ENCODE measurements at regions not wholly inside any gene's neighbourhood (a gene's known extent, or its start where the extent isn't known, plus 50 kb on each side); places are given as distances from the start of the nearest gene placed in this dataset.

DNA sequence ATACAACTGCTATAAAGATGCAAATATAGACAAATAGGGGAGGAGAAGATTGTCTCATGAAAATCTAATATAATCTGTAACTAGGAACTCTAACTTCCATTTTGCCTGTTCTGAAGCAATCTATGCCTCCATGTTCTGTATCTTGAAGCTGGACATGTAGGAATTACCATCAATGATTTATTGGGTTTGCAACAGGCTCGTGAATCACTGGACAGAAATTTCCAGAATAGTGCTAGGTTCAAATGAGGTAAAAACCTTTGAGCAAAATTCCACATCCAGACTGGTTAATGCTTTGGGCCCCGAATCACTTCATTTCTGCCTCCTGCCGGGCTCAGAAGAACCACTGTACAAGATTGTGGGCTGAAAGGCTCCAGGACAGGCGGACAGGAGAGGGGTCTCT is 110.7 kb upstream of the CTTNBP2NL start:
- 14% methylated on average over 4 of the region's 4 CpGs for WGBS (ENCODE audit: insufficient coverage, insufficient replicate concordance, low lambda C conversion rate, missing lambda C conversion rate)
- no TSS peak for BruUV-seq (replicated peaks)
- H3K4me2 ChIP-seq (ENCODE audit: control insufficient read depth, insufficient read depth): no peak overlapping the region
- no peak for FAIRE-seq
- no peak overlapping the region for H3K4me3 ChIP-seq
- no peak for ATAC-seq
- peaks cover 0 to 2% of the 10 kb centered on the region in 2 experiments; a peak in 2 of 4 replicates for H3K27me3 ChIP-seq (replicated peaks in 1 of 2; ENCODE audit: control insufficient read depth in 2 of 2, insufficient read depth in 2 of 2, low read length in 1 of 2)
- no peaks in the 10 kb centered on the region for H3K4me1 ChIP-seq (ENCODE audit: control insufficient read depth, insufficient read depth, low read length)
- ChIA-PET POLR2A (no interaction called here), RAD21 (ENCODE audit: unreplicated experiment) (no interaction called here), CTCF (interaction anchor here (1.4 kb wide), 1 partner anchor 12 kb away, joined by 3 read pairs; no protein-coding TSS in a partner anchor), SMC1A (ENCODE audit: uncharacterized antibody, unreplicated experiment) (interaction anchor here (0.8 kb wide), 1 partner anchor 85 kb away, joined by 3 read pairs; no protein-coding TSS in a partner anchor)
- H3K9ac ChIP-seq (ENCODE audit: control insufficient read depth, insufficient read depth, low read length): no peak overlapping the region
- no peaks in the 10 kb centered on the region for H3K36me3 ChIP-seq (ENCODE audit: control insufficient read depth in 2 of 2, insufficient read depth in 2 of 2, low read length in 1 of 2)
- H3K27ac ChIP-seq (ENCODE audit: control insufficient read depth, insufficient read depth): no peak overlapping the region
- intact Hi-C loops (cut with micrococcal nuclease; ENCODE audit: unreplicated experiment) (no loop called here), in situ Hi-C loops (cut with MboI) (no loop called here)
- TF ChIP-seq ESRRA (IDR thresholded peaks at IDR 0.05; ENCODE audit: low read length) (no peak), CREB1 (IDR thresholded peaks at IDR 0.05; ENCODE audit: low read depth) (no peak), NRF1 (conservative IDR thresholded peaks at IDR 0.05; ENCODE audit: low read depth, low read length) (no peak), EGR1 (IDR thresholded peaks at IDR 0.05; ENCODE audit: borderline replicate concordance in 1 of 2, low read depth in 2 of 2, low read length in 2 of 2) (no peak), SREBF2 (IDR thresholded peaks at IDR 0.05; ENCODE audit: low read length) (no peak), PKNOX1 (IDR thresholded peaks at IDR 0.05) (no peak), ASH2L (IDR thresholded peaks at IDR 0.05; ENCODE audit: borderline replicate concordance, low read depth) (no peak), CHD4 (IDR thresholded peaks at IDR 0.05) (no peak), GABPA (IDR thresholded peaks at IDR 0.05; ENCODE audit: low read depth) (no peak), HDAC6 (IDR thresholded peaks at IDR 0.05; ENCODE audit: unreplicated experiment) (no peak), RAD21 (IDR thresholded peaks at IDR 0.05; ENCODE audit: insufficient read depth, low read depth, low read length) (no peak), MXI1 (IDR thresholded peaks at IDR 0.05; ENCODE audit: low read depth, low read length) (no peak), CBX5 (IDR thresholded peaks at IDR 0.05; ENCODE audit: low read depth) (no peak)
- TF ChIP-seq, protein P1, sequence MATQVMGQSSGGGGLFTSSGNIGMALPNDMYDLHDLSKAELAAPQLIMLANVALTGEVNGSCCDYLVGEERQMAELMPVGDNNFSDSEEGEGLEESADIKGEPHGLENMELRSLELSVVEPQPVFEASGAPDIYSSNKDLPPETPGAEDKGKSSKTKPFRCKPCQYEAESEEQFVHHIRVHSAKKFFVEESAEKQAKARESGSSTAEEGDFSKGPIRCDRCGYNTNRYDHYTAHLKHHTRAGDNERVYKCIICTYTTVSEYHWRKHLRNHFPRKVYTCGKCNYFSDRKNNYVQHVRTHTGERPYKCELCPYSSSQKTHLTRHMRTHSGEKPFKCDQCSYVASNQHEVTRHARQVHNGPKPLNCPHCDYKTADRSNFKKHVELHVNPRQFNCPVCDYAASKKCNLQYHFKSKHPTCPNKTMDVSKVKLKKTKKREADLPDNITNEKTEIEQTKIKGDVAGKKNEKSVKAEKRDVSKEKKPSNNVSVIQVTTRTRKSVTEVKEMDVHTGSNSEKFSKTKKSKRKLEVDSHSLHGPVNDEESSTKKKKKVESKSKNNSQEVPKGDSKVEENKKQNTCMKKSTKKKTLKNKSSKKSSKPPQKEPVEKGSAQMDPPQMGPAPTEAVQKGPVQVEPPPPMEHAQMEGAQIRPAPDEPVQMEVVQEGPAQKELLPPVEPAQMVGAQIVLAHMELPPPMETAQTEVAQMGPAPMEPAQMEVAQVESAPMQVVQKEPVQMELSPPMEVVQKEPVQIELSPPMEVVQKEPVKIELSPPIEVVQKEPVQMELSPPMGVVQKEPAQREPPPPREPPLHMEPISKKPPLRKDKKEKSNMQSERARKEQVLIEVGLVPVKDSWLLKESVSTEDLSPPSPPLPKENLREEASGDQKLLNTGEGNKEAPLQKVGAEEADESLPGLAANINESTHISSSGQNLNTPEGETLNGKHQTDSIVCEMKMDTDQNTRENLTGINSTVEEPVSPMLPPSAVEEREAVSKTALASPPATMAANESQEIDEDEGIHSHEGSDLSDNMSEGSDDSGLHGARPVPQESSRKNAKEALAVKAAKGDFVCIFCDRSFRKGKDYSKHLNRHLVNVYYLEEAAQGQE (IDR thresholded peaks at IDR 0.05; ENCODE audit: low read depth, low read length): no peak
- TF ChIP-seq, protein P2, sequence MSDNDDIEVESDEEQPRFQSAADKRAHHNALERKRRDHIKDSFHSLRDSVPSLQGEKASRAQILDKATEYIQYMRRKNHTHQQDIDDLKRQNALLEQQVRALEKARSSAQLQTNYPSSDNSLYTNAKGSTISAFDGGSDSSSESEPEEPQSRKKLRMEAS (IDR thresholded peaks at IDR 0.05; ENCODE audit: low read depth, low read length): no peak
- H3K9me3 ChIP-seq (replicated peaks; ENCODE audit: control insufficient read depth, insufficient read depth, low read length): no peaks in the 10 kb centered on the region
- DNase-seq (ENCODE audit: low read depth, low spot score): no peak
- no peaks in the 10 kb centered on the region for H3K79me2 ChIP-seq (ENCODE audit: control insufficient read depth, insufficient read depth, low read length)
- H4K20me1 ChIP-seq (ENCODE audit: control insufficient read depth, insufficient read depth): no peaks in the 10 kb centered on the region
- H2AFZ ChIP-seq (ENCODE audit: control insufficient read depth, low read depth, low read length): no peak overlapping the region

All from GM12878 (cell line).